NOMO-1 (cell line): ENCODE measurements at regions not wholly inside any gene's neighbourhood (a gene's known extent, or its start where the extent isn't known, plus 50 kb on each side); places are given as distances from the start of the nearest gene placed in this dataset.

Experiments used
- DNase-seq, 2 experiments: peaks; one replicate each; lab custom pipeline; 2025; ENCODE audit not compliant: unreplicated experiment in 2 of 2; lab: John Stamatoyannopoulos, UW

- no peak for DNase-seq
These were observed 459.9 kb upstream of the CELF4 start for GRCh38 chr18:38025433-38026038.

GRCh38 chr18:38023871-38024270 is 458.3 kb upstream of the CELF4 start:
- DNase-seq = no peak

GRCh38 chr18:38022234-38022633 is 456.6 kb upstream of the CELF4 start:
- DNase-seq = no peak

GRCh38 chr18:38019292-38019691 is 453.7 kb upstream of the CELF4 start:
- no peak for DNase-seq

- no peak for DNase-seq
These were observed 445.6 kb upstream of the CELF4 start for GRCh38 chr18:38010971-38011857.

- DNase-seq = no peak
These were observed 444.4 kb upstream of the CELF4 start for GRCh38 chr18:38010037-38010436.

- DNase-seq = no peak
These were observed 443.7 kb upstream of the CELF4 start for GRCh38 chr18:38009320-38009719.

- DNase-seq = no peak
These were observed 442.2 kb upstream of the CELF4 start for GRCh38 chr18:38007676-38008330.

- no peak for DNase-seq
These were observed 441.4 kb upstream of the CELF4 start for GRCh38 chr18:38007026-38007425.

GRCh38 chr18:38006541-38006940 is 440.9 kb upstream of the CELF4 start:
- DNase-seq = no peak

GRCh38 chr18:37997695-37998094 is 432.1 kb upstream of the CELF4 start:
- DNase-seq = no peak

GRCh38 chr18:37987901-37988300 is 422.3 kb upstream of the CELF4 start:
- DNase-seq = no peak

- DNase-seq = no peak
These were observed 421.1 kb upstream of the CELF4 start for GRCh38 chr18:37986665-37987064.

- DNase-seq = no peak
These were observed 419.5 kb upstream of the CELF4 start for GRCh38 chr18:37985126-37985525.

- no peak for DNase-seq
These were observed 415.0 kb upstream of the CELF4 start for GRCh38 chr18:37980556-37980955.

- DNase-seq = no peak
These were observed 409.8 kb upstream of the CELF4 start for GRCh38 chr18:37975446-37975845.

- DNase-seq = no peak
These were observed 401.7 kb upstream of the CELF4 start for GRCh38 chr18:37967261-37967660.

GRCh38 chr18:37965572-37965970 is 400.0 kb upstream of the CELF4 start:
- DNase-seq = no peak

- no peak for DNase-seq
These were observed 399.4 kb upstream of the CELF4 start for GRCh38 chr18:37964885-37965571.

GRCh38 chr18:37963837-37964236 is 398.2 kb upstream of the CELF4 start:
- DNase-seq = no peak

- DNase-seq = no peak
These were observed 396.8 kb upstream of the CELF4 start for GRCh38 chr18:37962316-37962966.
